MCF 10A (cell line): ENCODE measurements at regions not wholly inside any gene's neighbourhood (a gene's known extent, or its start where the extent isn't known, plus 50 kb on each side); places are given as distances from the start of the nearest gene placed in this dataset.

Experiments used
- BruUV-seq: library from RNA; stranded (reverse); fragments of 400-500 nt; replicated peaks from 2 replicates; lab custom pipeline; 2021; lab: Mats Ljungman, UMichigan
- CTCF ChIA-PET: fragments of 300-600 bp; sonication (Branson Sonifier 250); formaldehyde crosslinking; extraction: SDS; loops from one replicate; lab custom pipeline; 2021; ENCODE audit warnings: antibody characterized with exemption, inconsistent platforms; lab: Yijun Ruan, JAX
- POLR2A ChIA-PET: fragments of 300-600, 350-650 bp; sonication (Branson Sonifier 250); formaldehyde crosslinking; extraction: SDS; loops from one replicate; lab custom pipeline; 2020; ENCODE audit warnings: antibody characterized with exemption, inconsistent platforms; lab: Yijun Ruan, JAX
- DNase-seq: peaks from one replicate; pipeline ENCODE4 v3.0.0-alpha.2; 2018; ENCODE audit not compliant: unreplicated experiment
- H3K27ac Mint-ChIP-seq: one replicate; pipeline ENCODE4 v1.8.0; 2022; ENCODE audit warnings: mild to moderate bottlenecking, low read depth, mixed read lengths; ENCODE audit not compliant: unreplicated experiment
- H3K27me3 Mint-ChIP-seq: one replicate; pipeline ENCODE4 v1.8.0; 2022; ENCODE audit warnings: mixed read lengths; ENCODE audit not compliant: insufficient read depth, unreplicated experiment
- H3K36me3 Mint-ChIP-seq: one replicate; pipeline ENCODE4 v1.8.0; 2022; ENCODE audit warnings: mild to moderate bottlenecking, moderate library complexity, mixed read lengths; ENCODE audit not compliant: insufficient read depth, unreplicated experiment
- H3K4me1 Mint-ChIP-seq: one replicate; pipeline ENCODE4 v1.8.0; 2022; ENCODE audit warnings: mixed read lengths; ENCODE audit not compliant: insufficient read depth, unreplicated experiment
- H3K4me3 Mint-ChIP-seq: one replicate; pipeline ENCODE4 v1.8.0; 2022; ENCODE audit warnings: mild to moderate bottlenecking, moderate library complexity, mixed read lengths; ENCODE audit not compliant: unreplicated experiment
- H3K9me3 Mint-ChIP-seq: one replicate; pipeline ENCODE4 v1.8.0; 2022; ENCODE audit warnings: mixed read lengths; ENCODE audit not compliant: unreplicated experiment
- CTCF ChIP-seq: fragments of 200-600 bp; IDR thresholded peaks from one replicate; pipeline ENCODE4 v1.8.0; 2022; ENCODE audit warnings: antibody characterized with exemption, mild to moderate bottlenecking; ENCODE audit not compliant: unreplicated experiment
- intact Hi-C: fragments of 100-400 bp; cut with micrococcal nuclease; formaldehyde crosslinking; loops from 2 replicates; pipeline ENCODE4 v1.14.1; 2022

GRCh38 chr3:110894574-110894973 lies 177.0 kb upstream of the NECTIN3 start:
- no peak for DNase-seq
- no peak for TF ChIP-seq CTCF
- no peak overlapping the region for H3K4me3 Mint-ChIP-seq
- H3K9me3 Mint-ChIP-seq: no peaks in the 10 kb centered on the region
- ChIA-PET POLR2A (no interaction called here), CTCF (no interaction called here)
- peaks cover 6% of the 10 kb centered on the region for H3K36me3 Mint-ChIP-seq
- H3K27me3 Mint-ChIP-seq: no peaks in the 10 kb centered on the region
- intact Hi-C loops: no loop called here
- no TSS peak for BruUV-seq
- H3K4me1 Mint-ChIP-seq: no peaks in the 10 kb centered on the region
- no peak overlapping the region for H3K27ac Mint-ChIP-seq

DNA sequence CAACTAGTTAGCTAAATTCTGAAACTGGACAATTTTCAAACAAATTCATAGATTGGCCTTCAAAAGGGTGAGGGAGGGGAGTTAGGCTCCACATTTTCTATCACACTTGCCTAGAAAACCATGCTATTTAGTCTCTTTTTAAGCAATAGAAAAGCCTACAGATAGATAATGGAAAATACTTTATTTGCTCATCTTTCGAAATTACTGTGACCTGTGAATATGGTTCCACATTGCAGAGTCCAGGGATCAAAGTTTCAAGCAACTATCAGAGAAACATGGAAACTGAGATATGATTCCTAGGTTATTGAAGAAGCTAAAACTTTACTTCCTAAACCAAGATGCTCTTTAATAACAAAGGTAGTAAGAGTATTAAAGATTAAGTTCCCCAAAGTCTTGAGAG lies 176.6 kb upstream of the NECTIN3 start:
- peaks cover 6% of the 10 kb centered on the region for H3K36me3 Mint-ChIP-seq
- H3K4me1 Mint-ChIP-seq: no peaks in the 10 kb centered on the region
- H3K27me3 Mint-ChIP-seq: no peaks in the 10 kb centered on the region
- no peak for TF ChIP-seq CTCF
- DNase-seq: no peak
- CTCF ChIA-PET: no interaction called here
- no peak overlapping the region for H3K4me3 Mint-ChIP-seq
- POLR2A ChIA-PET: no interaction called here
- no TSS peak for BruUV-seq
- no peak overlapping the region for H3K27ac Mint-ChIP-seq
- no peaks in the 10 kb centered on the region for H3K9me3 Mint-ChIP-seq
- intact Hi-C loops: no loop called here

DNA sequence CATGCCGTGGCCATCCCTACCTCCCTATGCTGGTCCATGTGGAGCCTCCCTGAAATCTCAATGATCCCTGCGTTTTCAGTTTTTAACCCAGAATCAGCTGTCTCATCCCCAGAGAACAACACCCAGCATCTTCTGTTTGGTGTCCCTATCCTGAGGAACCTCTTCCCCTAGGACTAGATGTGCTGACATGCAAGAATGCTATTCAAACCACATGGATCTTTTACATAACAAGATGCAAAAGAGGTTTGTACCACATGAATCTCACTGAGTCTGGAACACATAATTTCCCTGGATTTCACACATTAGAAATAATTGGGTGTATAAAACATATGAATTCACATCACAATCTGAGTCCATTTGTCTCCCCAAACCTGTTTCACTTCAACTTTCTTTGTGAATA lies 174.6 kb upstream of the NECTIN3 start:
- no peak for DNase-seq
- Mint-ChIP-seq H3K4me1 (no peaks in the 10 kb centered on the region), H3K9me3 (no peaks in the 10 kb centered on the region), H3K27ac (no peak overlapping the region), H3K4me3 (no peak overlapping the region), H3K27me3 (no peaks in the 10 kb centered on the region), H3K36me3 (no peaks in the 10 kb centered on the region)
- no peak for TF ChIP-seq CTCF
- ChIA-PET POLR2A (no interaction called here), CTCF (interaction anchor here (1.2 kb wide), 1 partner anchor 16 kb away, joined by 5 read pairs; no protein-coding TSS in a partner anchor)
- BruUV-seq: no TSS peak
- intact Hi-C loops: no loop called here

GRCh38 chr3:110900576-110900975 lies 171.0 kb upstream of the NECTIN3 start:
- no peaks in the 10 kb centered on the region for H3K27me3 Mint-ChIP-seq
- DNase-seq: no peak
- no TSS peak for BruUV-seq
- intact Hi-C loops: no loop called here
- POLR2A ChIA-PET: no interaction called here
- no peak overlapping the region for H3K4me3 Mint-ChIP-seq
- CTCF ChIA-PET: interaction anchor here (0.7 kb wide), 1 partner anchor 1542 kb away, joined by 3 read pairs; no protein-coding TSS in a partner anchor
- H3K36me3 Mint-ChIP-seq: no peaks in the 10 kb centered on the region
- H3K4me1 Mint-ChIP-seq: no peaks in the 10 kb centered on the region
- H3K9me3 Mint-ChIP-seq: no peaks in the 10 kb centered on the region
- H3K27ac Mint-ChIP-seq: no peak overlapping the region
- no peak for TF ChIP-seq CTCF
